ENCODE measurements at regions not wholly inside any gene's neighbourhood (a gene's known extent, or its start where the extent isn't known, plus 50 kb on each side); places are given as distances from the start of the nearest gene placed in this dataset.

DNA sequence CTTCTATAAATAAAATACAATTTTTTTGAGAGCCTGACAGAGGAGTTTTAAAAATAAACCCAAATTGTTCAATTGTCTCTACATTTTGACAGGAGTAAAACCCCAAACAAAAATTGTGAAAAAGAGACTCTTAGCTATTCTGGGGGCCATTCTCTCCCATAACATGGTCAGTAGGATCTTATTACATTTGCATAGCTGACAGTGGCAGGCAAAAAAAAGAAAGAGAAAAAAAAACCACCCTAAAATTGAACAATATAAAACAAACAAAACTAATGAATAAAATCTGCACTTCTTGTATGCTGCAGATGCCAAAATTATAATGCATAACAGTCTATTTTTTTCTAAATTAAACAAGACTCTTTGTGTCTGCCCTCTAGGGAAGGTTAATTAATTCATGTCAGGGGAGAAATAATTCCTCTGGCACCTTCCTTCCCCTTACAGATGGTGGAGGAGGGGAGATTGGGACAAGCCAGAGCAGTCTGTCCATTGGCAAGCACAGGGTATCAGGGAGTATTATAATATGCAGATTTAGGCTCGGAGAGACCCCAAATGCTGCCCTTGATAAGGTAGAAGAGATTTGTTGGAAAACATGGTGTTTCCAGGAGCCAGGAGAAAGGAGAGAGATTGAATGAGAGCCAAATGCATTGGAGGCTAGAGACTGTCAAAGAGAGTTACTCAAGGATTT lies 79.7 kb upstream of the CDH6 start:
- no peak for DNase-seq
- no peak for TF ChIP-seq CTCF (IDR thresholded peaks at IDR 0.05)
- no peak for TF ChIP-seq POLR2A (IDR thresholded peaks at IDR 0.05)
- intact Hi-C loops (cut with DNase I; ENCODE audit: low total_unique reads), result no loop called here
- H3K27me3 ChIP-seq, result no peaks in the 10 kb centered on the region
- H3K36me3 ChIP-seq (ENCODE audit: low read depth, missing control alignments), result no peaks in the 10 kb centered on the region
- no peak overlapping the region for H3K4me3 ChIP-seq
- no peak overlapping the region for H3K27ac ChIP-seq
- no peaks in the 10 kb centered on the region for H3K9me3 ChIP-seq
- whole genome bisulfite sequencing, 2 donors, result 60 to 61% methylated on average over 1 of the region's 1 CpG
- no peaks in the 10 kb centered on the region for H3K4me1 ChIP-seq

- intact Hi-C loops (cut with DNase I; ENCODE audit: low total_unique reads), result no loop called here
- no peak for DNase-seq
- Histone ChIP-seq H3K4me3 (no peak overlapping the region), H3K36me3 (ENCODE audit: low read depth, missing control alignments) (no peaks in the 10 kb centered on the region), H3K4me1 (no peaks in the 10 kb centered on the region), H3K9me3 (no peaks in the 10 kb centered on the region), H3K27me3 (no peaks in the 10 kb centered on the region), H3K27ac (no peak overlapping the region)
- TF ChIP-seq POLR2A (IDR thresholded peaks at IDR 0.05), result no peak
- no peak for TF ChIP-seq CTCF (IDR thresholded peaks at IDR 0.05)
- WGBS, 2 donors, result 63 to 71% methylated on average over 3 of the region's 3 CpGs
Observed at GRCh38 chr5:31113101-31113500, 80.4 kb upstream of the CDH6 start.

- intact Hi-C loops (cut with DNase I; ENCODE audit: low total_unique reads), result no loop called here
- no peak for TF ChIP-seq CTCF (IDR thresholded peaks at IDR 0.05)
- TF ChIP-seq POLR2A (IDR thresholded peaks at IDR 0.05), result no peak
- Histone ChIP-seq H3K4me1 (no peaks in the 10 kb centered on the region), H3K27me3 (no peaks in the 10 kb centered on the region), H3K27ac (no peak overlapping the region), H3K4me3 (no peak overlapping the region), H3K36me3 (ENCODE audit: low read depth, missing control alignments) (no peaks in the 10 kb centered on the region), H3K9me3 (no peaks in the 10 kb centered on the region)
- no peak for DNase-seq
- 23 to 38% methylated on average over 2 of the region's 2 CpGs for WGBS, 2 donors
Observed at GRCh38 chr5:31107091-31107518, 86.4 kb upstream of the CDH6 start.

DNA sequence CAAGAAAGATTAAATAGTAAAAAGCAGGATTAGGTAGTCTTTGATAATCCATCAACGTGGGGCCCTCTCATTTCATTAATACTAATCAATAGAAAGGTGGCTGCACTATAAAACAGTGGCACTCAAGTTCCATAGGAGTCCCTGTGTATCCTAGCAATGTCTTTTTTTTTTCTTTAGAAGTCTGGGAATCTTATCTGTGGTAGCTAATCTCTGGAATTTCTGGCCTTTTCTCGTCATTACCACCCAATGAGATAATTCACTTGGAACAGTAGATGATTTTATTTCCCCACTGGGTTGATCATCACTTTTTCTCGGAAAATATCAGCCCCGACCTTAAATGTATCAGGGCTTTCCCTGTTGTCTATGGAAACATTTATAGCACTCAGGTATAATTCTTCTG lies 86.8 kb upstream of the CDH6 start:
- no peak for DNase-seq
- Histone ChIP-seq H3K27ac (no peak overlapping the region), H3K9me3 (no peaks in the 10 kb centered on the region), H3K4me3 (no peak overlapping the region), H3K36me3 (ENCODE audit: low read depth, missing control alignments) (no peaks in the 10 kb centered on the region), H3K4me1 (no peaks in the 10 kb centered on the region), H3K27me3 (no peaks in the 10 kb centered on the region)
- no peak for TF ChIP-seq CTCF (IDR thresholded peaks at IDR 0.05)
- no peak for TF ChIP-seq POLR2A (IDR thresholded peaks at IDR 0.05)
- intact Hi-C loops (cut with DNase I; ENCODE audit: low total_unique reads), result no loop called here
- 46 to 55% methylated on average over 4 of the region's 4 CpGs for WGBS, 2 donors

DNA sequence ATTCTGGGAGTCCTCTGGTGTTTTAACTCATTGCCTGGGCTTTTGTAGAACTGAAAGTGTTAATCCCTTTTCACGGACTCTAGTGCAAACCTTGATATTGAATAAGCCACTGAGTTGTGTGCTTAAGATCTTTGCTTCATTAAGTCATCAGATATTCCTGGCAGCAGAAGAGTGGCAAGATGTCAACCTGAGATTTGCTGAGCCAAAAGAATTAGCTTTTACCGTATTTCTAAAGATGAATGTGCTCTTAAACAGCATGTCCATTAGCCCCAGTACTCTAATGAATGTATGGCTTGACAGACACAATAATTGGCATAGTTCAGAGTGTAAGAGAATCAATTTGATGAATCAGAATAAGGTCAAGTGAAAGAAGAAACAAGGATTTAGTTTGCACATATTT lies 87.2 kb upstream of the CDH6 start:
- 80% methylated on average over 2 of the region's 2 CpGs for WGBS, 2 donors
- DNase-seq, result no peak
- Histone ChIP-seq H3K4me1 (no peaks in the 10 kb centered on the region), H3K27ac (no peak overlapping the region), H3K4me3 (no peak overlapping the region), H3K36me3 (ENCODE audit: low read depth, missing control alignments) (no peaks in the 10 kb centered on the region), H3K27me3 (no peaks in the 10 kb centered on the region), H3K9me3 (no peaks in the 10 kb centered on the region)
- intact Hi-C loops (cut with DNase I; ENCODE audit: low total_unique reads), result no loop called here
- no peak for TF ChIP-seq POLR2A (IDR thresholded peaks at IDR 0.05)
- TF ChIP-seq CTCF (IDR thresholded peaks at IDR 0.05), result no peak

Data from testis (tissue), 2 donors.